ENCODE measurements at regions not wholly inside any gene's neighbourhood (a gene's known extent, or its start where the extent isn't known, plus 50 kb on each side); places are given as distances from the start of the nearest gene placed in this dataset.

GRCh38 chr10:108817584-108817983 is 1105.7 kb downstream of the XPNPEP1 start:
- no peak for TF ChIP-seq CTCF (IDR thresholded peaks at IDR 0.05)
- no peak for TF ChIP-seq POLR2A (IDR thresholded peaks at IDR 0.05)

Data from tibial nerve (tissue), 3 donors.